HG03571 (cell line): ENCODE measurements at regions not wholly inside any gene's neighbourhood (a gene's known extent, or its start where the extent isn't known, plus 50 kb on each side); places are given as distances from the start of the nearest gene placed in this dataset.

ENCODE experiments used
- ATAC-seq: cut with Tn5 transposase; IDR thresholded peaks from one replicate; pipeline ENCODE4 v1.9.1; 2021; ENCODE audit not compliant: unreplicated experiment

DNA sequence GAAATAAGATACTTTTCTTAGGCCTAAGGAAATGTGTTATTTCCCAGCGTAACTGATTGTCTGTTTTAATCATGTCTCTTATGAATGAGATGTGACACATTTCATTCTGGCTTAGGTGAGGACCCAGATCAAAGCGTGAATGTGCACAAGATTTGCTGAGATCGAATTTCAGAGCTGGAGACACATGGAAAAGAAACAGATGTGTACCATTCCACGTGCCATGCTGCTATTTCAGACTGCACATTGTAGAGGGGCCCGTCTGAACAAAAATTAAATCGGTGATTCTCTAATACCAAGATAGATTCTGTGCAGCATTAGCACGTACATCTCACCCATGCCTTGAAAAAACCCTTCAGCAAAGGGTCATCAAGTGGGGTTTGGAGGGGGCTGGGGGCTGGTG is 290.4 kb downstream of the AACS start:
- no peak for ATAC-seq

- ATAC-seq, result no peak
Observed at GRCh38 chr12:125356111-125356510, 290.9 kb downstream of the AACS start.

- ATAC-seq, result no peak
Observed at GRCh38 chr12:125357561-125357960, 292.3 kb downstream of the AACS start.

DNA sequence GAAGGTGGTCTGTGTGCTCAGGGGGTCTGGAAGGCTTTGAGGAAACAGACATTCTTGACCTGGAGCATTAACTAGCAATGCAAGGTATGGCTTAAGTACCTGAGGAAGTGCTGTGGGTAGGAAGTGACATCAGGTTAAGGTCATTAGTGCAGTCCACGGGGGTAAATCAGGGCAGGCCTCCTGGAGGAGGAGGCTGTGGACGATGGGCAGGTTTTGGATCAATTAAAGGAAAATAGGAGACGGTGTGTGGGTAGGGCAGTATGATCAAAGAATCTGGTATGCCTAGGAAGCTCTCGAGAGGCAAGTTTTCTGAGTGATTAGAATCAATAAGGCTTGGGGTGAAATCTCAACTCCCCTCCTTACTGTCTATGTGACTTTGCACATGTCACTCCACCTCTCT is 295.3 kb downstream of the AACS start:
- no peak for ATAC-seq

DNA sequence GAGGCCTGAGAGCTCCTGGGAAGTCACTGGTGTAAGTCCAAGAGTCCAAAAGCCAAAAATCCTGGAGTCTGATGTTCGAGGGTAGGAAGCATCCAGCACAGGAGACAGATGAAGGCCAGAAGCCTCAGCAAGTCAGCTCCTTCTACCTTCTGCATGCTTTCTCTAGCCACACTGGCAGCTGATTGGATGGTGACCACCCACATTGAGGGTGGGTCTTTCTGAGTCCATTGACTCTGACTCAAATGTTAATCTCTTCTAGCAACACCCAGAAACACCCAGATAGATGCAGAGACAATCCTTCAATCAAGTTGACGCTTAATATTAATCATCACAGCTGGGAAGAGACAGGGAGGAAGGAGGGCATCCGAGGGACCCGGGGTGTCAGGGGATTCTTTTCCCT is 305.8 kb downstream of the AACS start:
- no peak for ATAC-seq

- no peak for ATAC-seq
Observed at GRCh38 chr12:125372085-125372484, 306.9 kb downstream of the AACS start.

- no peak for ATAC-seq
Observed at GRCh38 chr12:125373375-125373774, 308.1 kb downstream of the AACS start.

- no peak for ATAC-seq
Observed at GRCh38 chr12:125376422-125376821, 311.2 kb downstream of the AACS start.

- no peak for ATAC-seq
Observed at GRCh38 chr12:125377093-125377492, 311.9 kb downstream of the AACS start.

GRCh38 chr12:125381373-125381772 is 316.1 kb downstream of the AACS start:
- no peak for ATAC-seq

GRCh38 chr12:125382926-125383325 is 317.7 kb downstream of the AACS start:
- ATAC-seq, result no peak

GRCh38 chr12:125386652-125387051 is 321.4 kb downstream of the AACS start:
- no peak for ATAC-seq

DNA sequence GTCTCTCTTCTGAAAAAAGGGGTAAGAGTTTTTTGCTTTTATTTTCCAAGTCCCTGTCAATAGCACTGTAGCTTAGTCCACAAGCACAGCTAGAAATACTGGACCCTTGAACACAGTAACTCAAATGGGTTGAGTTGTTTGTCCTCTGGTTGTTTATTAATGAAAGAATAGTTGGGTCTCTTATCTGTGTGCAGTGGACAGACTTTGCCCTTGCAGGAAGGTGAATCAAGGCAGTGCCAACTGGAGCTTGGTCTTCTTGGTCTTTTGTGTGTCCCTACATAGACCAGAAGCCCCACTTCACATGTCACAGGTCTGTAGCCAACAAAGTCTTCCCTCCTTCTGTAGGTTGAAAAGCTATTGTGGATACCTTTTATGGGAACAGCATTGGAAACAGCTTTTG is 322.0 kb downstream of the AACS start:
- ATAC-seq, result no peak

- ATAC-seq, result no peak
Observed at GRCh38 chr12:125389061-125389697, 323.9 kb downstream of the AACS start.

DNA sequence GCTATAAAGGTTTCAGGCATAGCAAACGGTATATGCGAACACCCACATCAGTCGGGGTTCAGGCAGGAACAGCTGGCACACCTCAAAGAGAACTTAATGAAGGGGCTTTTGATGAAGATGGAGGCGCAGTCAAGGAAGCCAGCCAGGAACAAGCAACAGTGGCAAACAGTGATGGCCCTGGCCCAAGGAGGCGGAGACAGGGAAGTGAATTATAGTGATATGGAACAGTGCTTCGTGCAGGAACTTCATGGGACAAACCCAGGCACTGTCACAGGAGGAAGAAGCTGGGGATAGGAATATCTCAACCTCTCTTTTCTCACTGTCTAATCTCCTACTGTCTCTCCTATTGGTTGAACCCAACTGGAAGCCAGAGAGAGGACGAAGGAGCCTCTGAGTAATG is 328.3 kb downstream of the AACS start:
- ATAC-seq, result no peak

DNA sequence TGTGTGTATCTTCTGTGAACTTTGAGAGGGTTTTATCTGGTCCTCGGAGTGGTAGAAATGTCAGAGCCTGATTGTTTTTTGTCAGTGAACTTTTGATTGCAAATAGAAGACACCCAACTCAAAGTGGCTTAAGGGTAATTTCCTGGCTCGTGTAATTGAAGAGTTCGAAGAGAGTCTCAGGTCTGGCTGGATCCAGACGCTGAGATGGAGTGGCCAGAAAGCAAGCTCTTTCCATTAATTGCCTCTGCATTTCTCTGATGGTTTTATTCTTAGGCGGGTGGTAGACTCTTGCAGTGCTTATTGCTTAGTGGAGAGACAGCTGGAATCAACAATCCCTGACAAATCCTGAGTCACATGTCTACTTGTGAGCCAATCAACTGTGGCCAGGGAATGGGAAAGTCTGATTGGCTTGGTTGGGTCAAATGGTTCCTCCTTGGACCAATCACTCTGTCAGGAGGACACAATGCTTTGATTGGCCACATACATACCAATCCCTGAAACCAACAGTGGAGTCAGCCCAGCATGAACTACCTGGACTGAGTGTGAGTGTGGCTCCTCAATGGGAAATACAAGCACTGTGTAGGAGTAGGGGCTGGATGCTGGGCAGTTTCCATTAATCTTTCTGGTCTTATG is 330.5 kb downstream of the AACS start:
- ATAC-seq, result no peak

- no peak for ATAC-seq
Observed at GRCh38 chr12:125399489-125399888, 334.3 kb downstream of the AACS start.

DNA sequence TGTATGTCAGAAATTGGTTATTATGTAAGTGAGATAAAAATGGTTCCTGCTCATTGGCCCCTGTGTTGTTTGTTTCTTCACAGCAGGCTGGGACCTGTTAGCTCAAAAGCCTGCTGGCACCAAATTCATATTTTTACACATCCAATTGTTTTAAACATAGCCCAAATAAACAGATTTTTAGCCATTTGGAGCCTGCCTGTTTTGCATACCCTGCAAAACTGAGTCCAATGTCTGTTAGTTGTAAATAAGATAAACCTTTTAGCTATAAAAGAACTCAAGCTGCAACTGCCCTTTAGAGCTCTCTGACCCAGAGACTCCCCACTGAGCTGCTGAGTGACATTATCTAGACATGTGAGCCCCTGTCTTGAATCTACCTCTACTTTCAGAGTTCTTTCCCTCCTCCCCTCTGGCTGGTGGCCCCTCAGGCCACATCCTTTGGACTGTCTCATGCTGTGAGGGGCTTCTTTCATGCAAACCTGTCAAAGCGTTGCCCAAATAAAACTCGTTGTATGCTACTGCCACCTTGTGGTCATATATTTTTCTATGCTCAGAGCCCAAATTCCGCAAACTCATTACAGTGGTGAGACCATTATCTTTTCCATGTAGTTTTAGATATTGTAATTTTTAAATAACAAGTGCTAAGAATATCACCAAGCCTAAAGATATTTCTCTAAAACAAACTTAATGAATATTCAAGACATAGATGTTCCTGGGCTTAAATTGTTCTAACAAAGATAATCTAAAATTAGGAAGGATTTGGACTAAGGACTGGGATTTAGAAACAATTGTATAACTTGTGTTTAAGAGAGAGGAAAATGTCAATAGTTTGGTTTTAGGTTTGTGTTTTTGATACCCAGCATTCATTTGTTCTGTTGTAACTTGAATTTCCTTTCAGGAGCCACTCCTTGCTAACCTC is 337.9 kb downstream of the AACS start:
- no peak for ATAC-seq

DNA sequence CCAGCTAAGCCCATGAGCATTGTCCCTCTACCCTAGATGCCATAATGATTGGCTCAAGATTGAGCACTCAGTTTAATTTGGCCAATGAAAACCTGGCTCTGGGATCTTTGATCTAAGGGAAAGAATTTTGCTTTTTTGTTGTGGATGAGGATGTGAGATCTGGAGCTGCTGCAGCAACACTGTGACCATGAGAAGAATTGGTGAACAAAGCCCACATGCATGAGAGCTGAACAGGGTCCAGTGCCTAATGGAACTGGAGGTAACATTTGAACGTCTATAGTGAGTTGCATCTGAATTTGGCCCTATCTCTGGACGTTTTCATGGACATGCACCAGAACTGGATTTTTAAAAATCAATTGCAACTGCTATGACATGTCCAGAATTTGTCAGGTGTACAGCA is 338.6 kb downstream of the AACS start:
- ATAC-seq, result no peak

GRCh38 chr12:125406131-125406530 is 340.9 kb downstream of the AACS start:
- ATAC-seq, result peak; percentile 85

DNA sequence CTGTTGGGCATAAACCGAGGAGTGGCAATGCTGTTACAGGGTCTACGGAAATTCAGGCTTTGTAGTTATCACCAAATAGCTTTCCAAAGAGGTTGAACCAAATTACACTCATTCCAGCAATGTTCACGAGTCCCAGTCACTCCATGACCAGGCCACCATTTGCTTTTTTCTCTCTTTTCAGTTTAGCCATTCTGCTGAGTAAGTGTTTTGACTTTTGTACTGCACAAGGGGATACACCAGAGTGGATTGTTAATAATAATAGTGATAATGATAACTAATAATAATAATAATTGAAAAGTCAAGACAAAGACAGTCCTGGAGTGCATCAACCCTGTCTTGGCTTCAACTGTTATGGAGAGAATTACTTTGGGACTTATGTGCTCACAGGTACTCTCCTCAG is 343.5 kb downstream of the AACS start:
- ATAC-seq, result no peak

GRCh38 chr12:125412506-125412905 is 347.3 kb downstream of the AACS start:
- ATAC-seq, result no peak
